ENCODE measurements at regions not wholly inside any gene's neighbourhood (a gene's known extent, or its start where the extent isn't known, plus 50 kb on each side); places are given as distances from the start of the nearest gene placed in this dataset.

- DNase-seq (ENCODE audit: low read depth in 1 of 2, low spot score in 1 of 2), result no peak
- Histone ChIP-seq H3K4me1 (ENCODE audit: low read depth) (no peaks in the 10 kb centered on the region), H3K9me3 (ENCODE audit: low read depth) (no peaks in the 10 kb centered on the region), H3K27ac (no peak overlapping the region), H3K36me3 (no peaks in the 10 kb centered on the region), H3K27me3 (no peaks in the 10 kb centered on the region), H3K4me3 (no peak overlapping the region)
- no peak for TF ChIP-seq CTCF (IDR thresholded peaks at IDR 0.05; ENCODE audit: low read depth, low read length)
Observed at GRCh38 chr10:130364631-130365411, 228.6 kb downstream of the GLRX3 start.

GRCh38 chr10:130368761-130369560 lies 232.8 kb downstream of the GLRX3 start:
- H3K36me3 ChIP-seq, result no peaks in the 10 kb centered on the region
- no peak for TF ChIP-seq CTCF (IDR thresholded peaks at IDR 0.05; ENCODE audit: low read depth, low read length)

GRCh38 chr10:130369645-130370381 lies 233.6 kb downstream of the GLRX3 start:
- Histone ChIP-seq H3K27ac (no peak overlapping the region), H3K4me3 (no peak overlapping the region), H3K4me1 (ENCODE audit: low read depth) (no peaks in the 10 kb centered on the region), H3K36me3 (no peaks in the 10 kb centered on the region), H3K27me3 (no peaks in the 10 kb centered on the region), H3K9me3 (ENCODE audit: low read depth) (no peaks in the 10 kb centered on the region)
- TF ChIP-seq CTCF (IDR thresholded peaks at IDR 0.05; ENCODE audit: low read depth, low read length), result no peak
- DNase-seq (ENCODE audit: low read depth in 1 of 2, low spot score in 1 of 2), result no peak

More at GRCh38 chr10:130368761-130369560, 232.8 kb downstream of the GLRX3 start:
- Histone ChIP-seq H3K4me1 (ENCODE audit: low read depth) (no peaks in the 10 kb centered on the region), H3K9me3 (ENCODE audit: low read depth) (no peaks in the 10 kb centered on the region), H3K27me3 (no peaks in the 10 kb centered on the region), H3K27ac (no peak overlapping the region), H3K4me3 (no peak overlapping the region)
- DNase-seq (ENCODE audit: low read depth in 1 of 2, low spot score in 1 of 2), result no peak

GRCh38 chr10:130370721-130371120 lies 234.5 kb downstream of the GLRX3 start:
- H3K9me3 ChIP-seq (ENCODE audit: low read depth), result no peaks in the 10 kb centered on the region
- no peak overlapping the region for H3K4me3 ChIP-seq
- no peaks in the 10 kb centered on the region for H3K27me3 ChIP-seq
- no peak overlapping the region for H3K27ac ChIP-seq
- DNase-seq (ENCODE audit: low read depth in 1 of 2, low spot score in 1 of 2), result no peak
- TF ChIP-seq CTCF (IDR thresholded peaks at IDR 0.05; ENCODE audit: low read depth, low read length), result no peak
- no peaks in the 10 kb centered on the region for H3K4me1 ChIP-seq (ENCODE audit: low read depth)
- no peaks in the 10 kb centered on the region for H3K36me3 ChIP-seq

GRCh38 chr10:130371156-130371555 lies 235.0 kb downstream of the GLRX3 start:
- TF ChIP-seq CTCF (IDR thresholded peaks at IDR 0.05; ENCODE audit: low read depth, low read length), result no peak

More at GRCh38 chr10:130371156-130371555, 235.0 kb downstream of the GLRX3 start:
- Histone ChIP-seq H3K9me3 (ENCODE audit: low read depth) (no peaks in the 10 kb centered on the region), H3K36me3 (no peaks in the 10 kb centered on the region), H3K27me3 (no peaks in the 10 kb centered on the region), H3K4me3 (no peak overlapping the region), H3K27ac (no peak overlapping the region), H3K4me1 (ENCODE audit: low read depth) (no peaks in the 10 kb centered on the region)
- no peak for DNase-seq (ENCODE audit: low read depth in 1 of 2, low spot score in 1 of 2)
